ENCODE measurements at regions not wholly inside any gene's neighbourhood (a gene's known extent, or its start where the extent isn't known, plus 50 kb on each side); places are given as distances from the start of the nearest gene placed in this dataset.
A peak's percentile ranks its signal among the peaks of the same experiment; 100 is the strongest.

- TF ChIP-seq EP300 (IDR thresholded peaks at IDR 0.05; ENCODE audit: borderline replicate concordance) (peak; percentile 64; the same call in 1 of the 2 replicates), MAX (IDR thresholded peaks at IDR 0.05) (peak; percentile 81)
Measured at GRCh38 chr2:182625814-182626213, 90.2 kb upstream of the DNAJC10 start.

All from Ishikawa (cell line).